VCaP (cell line): ENCODE measurements at regions not wholly inside any gene's neighbourhood (a gene's known extent, or its start where the extent isn't known, plus 50 kb on each side); places are given as distances from the start of the nearest gene placed in this dataset.
A peak's percentile ranks its signal among the peaks of the same experiment; 100 is the strongest.
"Not testable (repeated sequence)": the region's sequence is repeated elsewhere in the genome, so short reads cannot be mapped to it uniquely, and the experiment has no call there.

ENCODE experiments used
- H3K27ac ChIP-seq: fragments of 450-650 bp; 2 replicates; pipeline ENCODE4 v1.5.1; 2017
- CTCF ChIP-seq: fragments of 450-650 bp; conservative IDR thresholded peaks from 2 replicates; pipeline ENCODE4 v1.5.1; 2017; ENCODE audit warnings: mild to moderate bottlenecking, moderate library complexity

DNA sequence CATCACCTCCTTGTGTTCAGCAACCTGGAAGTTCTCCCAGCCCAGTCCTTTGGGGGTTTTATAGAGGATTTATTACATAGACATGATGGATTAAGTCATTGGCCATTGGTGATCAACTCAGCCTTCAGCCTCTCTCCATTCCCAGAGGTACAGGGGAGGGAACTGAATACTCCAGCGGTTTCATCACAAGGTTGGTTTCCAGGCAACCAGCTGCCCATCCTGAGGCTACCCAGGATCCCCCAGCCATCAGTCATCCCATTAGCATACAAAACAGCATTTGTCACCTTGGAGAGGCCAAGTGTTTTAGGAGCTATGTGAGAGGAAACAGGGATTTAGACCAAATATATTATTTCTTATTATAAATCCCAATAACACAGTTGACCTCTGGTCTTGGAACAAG, 584.8 kb upstream of the NRP1 start:
- TF ChIP-seq CTCF: no peak

DNA sequence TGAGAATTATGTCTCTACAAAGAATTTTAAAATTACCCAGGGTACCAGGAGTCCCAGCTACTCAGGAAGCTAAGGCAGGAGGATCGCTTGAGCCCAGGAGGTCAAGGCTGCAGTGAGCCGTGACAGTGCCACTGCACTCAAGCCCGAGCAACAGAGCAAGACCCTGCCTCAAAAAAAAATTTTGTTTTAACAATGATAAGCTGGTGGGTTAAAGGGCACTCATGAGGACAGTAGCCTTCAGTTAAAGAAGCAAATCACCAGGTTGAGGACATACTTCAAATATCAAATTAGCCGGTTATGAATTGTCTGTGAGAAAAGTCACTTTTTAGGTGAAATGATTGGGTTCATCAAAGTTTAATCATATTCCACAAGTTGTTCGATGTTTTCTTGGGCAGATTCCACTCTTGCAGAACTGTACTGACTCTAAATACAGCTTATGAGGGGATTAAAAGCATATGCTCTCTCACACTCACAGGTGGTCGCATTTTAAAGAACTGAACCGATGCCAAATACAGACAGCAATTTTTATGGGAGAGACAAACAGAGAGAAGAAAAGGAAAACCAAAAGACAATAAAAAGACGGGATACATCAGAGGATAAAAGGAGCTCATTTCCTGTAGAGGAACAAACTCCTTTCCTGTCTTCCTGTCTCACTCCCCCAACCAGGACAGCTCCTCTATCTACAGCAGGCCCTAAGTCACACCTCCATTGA, 582.8 kb upstream of the NRP1 start:
- no peak for TF ChIP-seq CTCF
- no peak overlapping the region for H3K27ac ChIP-seq

More for the DNA sequence above, 584.8 kb upstream of the NRP1 start:
- H3K27ac ChIP-seq: no peak overlapping the region

DNA sequence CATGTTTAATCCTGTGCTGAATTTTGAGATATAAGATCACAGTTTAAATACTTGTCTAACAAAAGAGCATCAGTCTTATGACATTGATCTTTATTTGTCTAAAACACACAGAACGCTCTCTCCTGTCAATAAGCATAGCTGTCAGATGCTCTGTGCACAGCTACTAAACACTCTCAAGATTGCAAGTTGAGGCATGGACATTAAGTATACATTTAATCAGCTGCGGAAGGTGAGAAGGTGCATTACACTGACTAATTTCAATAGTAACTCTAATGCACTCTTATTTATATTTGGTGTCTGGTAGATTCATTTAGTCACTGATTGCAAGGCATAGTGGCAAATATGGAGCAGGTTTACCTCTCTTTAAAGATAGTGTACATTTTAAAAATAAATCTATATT, 580.3 kb upstream of the NRP1 start:
- TF ChIP-seq CTCF: no peak
- H3K27ac ChIP-seq: no peak overlapping the region

- H3K27ac ChIP-seq: no peak overlapping the region
- TF ChIP-seq CTCF: no peak
Measured at GRCh38 chr10:33913194-33913593, 578.7 kb upstream of the NRP1 start.

- H3K27ac ChIP-seq: not testable (repeated sequence)
Measured at GRCh38 chr10:33909476-33909875, 575.0 kb upstream of the NRP1 start.

DNA sequence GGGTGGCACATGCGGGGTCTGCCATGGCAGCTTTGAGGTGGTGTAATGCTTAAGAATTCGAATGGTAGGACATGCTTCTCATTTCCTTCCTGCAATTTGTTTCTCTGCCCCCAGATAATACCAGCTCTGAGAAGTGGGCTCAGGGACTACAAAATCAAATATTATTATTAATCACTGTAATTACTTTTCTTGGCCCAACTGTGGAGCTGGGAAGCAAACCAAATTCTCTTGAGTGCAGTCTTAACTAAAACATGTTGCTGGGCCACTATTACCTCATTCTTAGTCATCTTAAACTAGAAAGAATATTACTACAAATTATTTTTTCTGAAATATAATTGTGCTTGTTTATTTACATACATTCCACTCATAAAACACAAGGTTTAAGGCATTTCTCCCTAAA, 566.7 kb upstream of the NRP1 start:
- TF ChIP-seq CTCF: no peak
- no peak overlapping the region for H3K27ac ChIP-seq

- peak overlapping the region; percentile 14; the same call in 1 of the 2 replicates for H3K27ac ChIP-seq
- no peak for TF ChIP-seq CTCF
Measured at GRCh38 chr10:33900596-33900995, 566.1 kb upstream of the NRP1 start.
